ENCODE measurements at regions not wholly inside any gene's neighbourhood (a gene's known extent, or its start where the extent isn't known, plus 50 kb on each side); places are given as distances from the start of the nearest gene placed in this dataset.

- TF ChIP-seq CTCF (CRISPR knock-in tag; IDR thresholded peaks at IDR 0.05) (no peak), NR1H2 (CRISPR knock-in tag; IDR thresholded peaks at IDR 0.05; ENCODE audit: borderline replicate concordance, low read depth) (no peak), ZNF678 (CRISPR knock-in tag; IDR thresholded peaks at IDR 0.05) (no peak), ZFP1 (CRISPR knock-in tag; IDR thresholded peaks at IDR 0.05) (no peak), PPARG (CRISPR knock-in tag; conservative IDR thresholded peaks at IDR 0.05) (no peak), STAT6 (CRISPR knock-in tag; IDR thresholded peaks at IDR 0.05; ENCODE audit: borderline replicate concordance) (no peak), RFX5 (IDR thresholded peaks at IDR 0.05; ENCODE audit: low read depth, low read length) (no peak)
These were observed 158.9 kb upstream of the CADPS start for GRCh38 chr3:63034101-63034500.
